Transverse colon (tissue), 3 donors: ENCODE measurements at regions not wholly inside any gene's neighbourhood (a gene's known extent, or its start where the extent isn't known, plus 50 kb on each side); places are given as distances from the start of the nearest gene placed in this dataset.

Experiments
- POLR2A ChIP-seq: fragments of 450-650 bp; IDR thresholded peaks from one replicate; pipeline ENCODE4 v1.6.1; 2016; ENCODE audit warnings: antibody characterized with exemption, mild to moderate bottlenecking, moderate library complexity
- TF ChIP-seq, protein P1 (sequence below), 5 experiments: fragments of 200-600 bp in 3 of 5; fragments of 450-650 bp in 2 of 5; sonication (generic) in 3 of 5; IDR thresholded peaks; 1 replicate in 2 of 5; 2 replicates in 3 of 5; pipeline ENCODE4 v1.5.1; 2016 to 2017; ENCODE audit warnings: antibody characterized with exemption in 5 of 5, inconsistent platforms in 3 of 5, mild to moderate bottlenecking in 2 of 5, moderate library complexity in 1 of 5

DNA sequence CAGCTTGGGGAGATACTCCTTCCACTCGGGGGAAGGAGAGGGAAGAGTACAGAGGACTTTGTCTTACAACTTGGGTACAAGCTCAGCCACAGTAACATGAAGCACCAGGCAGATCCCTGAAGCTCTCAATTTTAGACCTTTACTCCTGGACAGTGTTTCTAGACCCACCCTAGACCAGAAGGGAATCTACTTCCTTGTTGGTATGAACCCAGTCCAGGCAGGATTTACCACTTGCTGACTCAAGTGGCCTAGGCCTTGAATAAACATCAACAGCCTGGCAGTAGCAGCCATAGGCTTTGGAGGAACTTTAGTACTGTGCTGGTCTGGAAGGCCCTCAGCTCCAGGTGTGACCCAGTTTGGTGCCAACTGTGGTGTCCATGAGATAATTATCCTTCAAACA lies 173.1 kb downstream of the ADRA2A start:
- TF ChIP-seq, protein P1, sequence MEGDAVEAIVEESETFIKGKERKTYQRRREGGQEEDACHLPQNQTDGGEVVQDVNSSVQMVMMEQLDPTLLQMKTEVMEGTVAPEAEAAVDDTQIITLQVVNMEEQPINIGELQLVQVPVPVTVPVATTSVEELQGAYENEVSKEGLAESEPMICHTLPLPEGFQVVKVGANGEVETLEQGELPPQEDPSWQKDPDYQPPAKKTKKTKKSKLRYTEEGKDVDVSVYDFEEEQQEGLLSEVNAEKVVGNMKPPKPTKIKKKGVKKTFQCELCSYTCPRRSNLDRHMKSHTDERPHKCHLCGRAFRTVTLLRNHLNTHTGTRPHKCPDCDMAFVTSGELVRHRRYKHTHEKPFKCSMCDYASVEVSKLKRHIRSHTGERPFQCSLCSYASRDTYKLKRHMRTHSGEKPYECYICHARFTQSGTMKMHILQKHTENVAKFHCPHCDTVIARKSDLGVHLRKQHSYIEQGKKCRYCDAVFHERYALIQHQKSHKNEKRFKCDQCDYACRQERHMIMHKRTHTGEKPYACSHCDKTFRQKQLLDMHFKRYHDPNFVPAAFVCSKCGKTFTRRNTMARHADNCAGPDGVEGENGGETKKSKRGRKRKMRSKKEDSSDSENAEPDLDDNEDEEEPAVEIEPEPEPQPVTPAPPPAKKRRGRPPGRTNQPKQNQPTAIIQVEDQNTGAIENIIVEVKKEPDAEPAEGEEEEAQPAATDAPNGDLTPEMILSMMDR (IDR thresholded peaks at IDR 0.05) = no peak
- no peak for TF ChIP-seq POLR2A
